H9 (cell line): ENCODE measurements at regions not wholly inside any gene's neighbourhood (a gene's known extent, or its start where the extent isn't known, plus 50 kb on each side); places are given as distances from the start of the nearest gene placed in this dataset.

Experiments
- DNase-seq: peaks from one replicate; pipeline ENCODE4 v3.0.0-alpha.2; 2017
- H2AFZ ChIP-seq: one replicate; pipeline ENCODE4 v1.6.1; 2013; ENCODE audit warnings: mild to moderate bottlenecking, low read length, control low read depth, moderate library complexity
- H2AK5ac ChIP-seq: 2 replicates; pipeline ENCODE4 v1.6.1; 2013; ENCODE audit warnings: low read length, control low read depth, mixed read lengths; ENCODE audit not compliant: insufficient read length
- H2BK120ac ChIP-seq: one replicate; pipeline ENCODE4 v1.6.1; 2013; ENCODE audit warnings: low read depth, mild to moderate bottlenecking, low read length, control low read depth, inconsistent platforms; ENCODE audit not compliant: poor library complexity, severe bottlenecking
- H2BK12ac ChIP-seq: 2 replicates; pipeline ENCODE4 v1.6.1; 2013; ENCODE audit warnings: low read length, control low read depth, mixed read lengths, low read depth; ENCODE audit not compliant: insufficient read length
- H2BK15ac ChIP-seq: 2 replicates; pipeline ENCODE4 v1.6.1; 2013; ENCODE audit warnings: low read depth, low read length, control low read depth
- H2BK20ac ChIP-seq: one replicate; pipeline ENCODE4 v1.6.1; 2013; ENCODE audit warnings: low read depth, mild to moderate bottlenecking, low read length, control low read depth, inconsistent platforms; ENCODE audit not compliant: poor library complexity, severe bottlenecking
- H2BK5ac ChIP-seq: 2 replicates; pipeline ENCODE4 v1.6.1; 2013; ENCODE audit warnings: low read length, control low read depth, mixed read lengths; ENCODE audit not compliant: insufficient read length
- H3K14ac ChIP-seq: 2 replicates; pipeline ENCODE4 v1.6.1; 2013; ENCODE audit warnings: low read length, control low read depth; ENCODE audit not compliant: insufficient read depth
- H3K18ac ChIP-seq: 2 replicates; pipeline ENCODE4 v1.6.1; 2013; ENCODE audit warnings: low read depth, mild to moderate bottlenecking, mixed read lengths, low read length, control low read depth; ENCODE audit not compliant: insufficient read length
- H3K23ac ChIP-seq: 2 replicates; pipeline ENCODE4 v1.6.1; 2013; ENCODE audit warnings: low read length, control low read depth, mixed read lengths, low read depth; ENCODE audit not compliant: insufficient read length
- H3K23me2 ChIP-seq: 2 replicates; pipeline ENCODE4 v1.6.1; 2013; ENCODE audit warnings: low read depth, mild to moderate bottlenecking, mixed read lengths, low read length, control low read depth; ENCODE audit not compliant: insufficient read length, poor library complexity, severe bottlenecking
- H3K27ac ChIP-seq: 2 replicates; pipeline ENCODE4 v1.5.1; 2013; ENCODE audit warnings: low read length, control low read depth, mixed read lengths, low read depth; ENCODE audit not compliant: insufficient read length
- H3K27me3 ChIP-seq: 2 replicates; pipeline ENCODE4 v1.6.1; 2013; ENCODE audit warnings: low read length, control low read depth, inconsistent platforms; ENCODE audit not compliant: insufficient read depth
- H3K4ac ChIP-seq: 2 replicates; pipeline ENCODE4 v1.6.1; 2013; ENCODE audit warnings: low read depth, mild to moderate bottlenecking, control low read depth, inconsistent platforms, low read length, moderate library complexity
- H3K4me1 ChIP-seq: 2 replicates; pipeline ENCODE4 v1.6.1; 2013; ENCODE audit warnings: low read length, control low read depth, inconsistent platforms; ENCODE audit not compliant: insufficient read depth
- H3K4me2 ChIP-seq: 2 replicates; pipeline ENCODE4 v1.6.1; 2013; ENCODE audit warnings: low read length, control low read depth, mixed read lengths; ENCODE audit not compliant: insufficient read length, insufficient read depth
- H3K56ac ChIP-seq: 2 replicates; pipeline ENCODE4 v1.6.1; 2013; ENCODE audit warnings: low read depth, mild to moderate bottlenecking, mixed read lengths, low read length, control low read depth; ENCODE audit not compliant: insufficient read length
- H3K79me1 ChIP-seq: 2 replicates; pipeline ENCODE4 v1.6.1; 2013; ENCODE audit warnings: low read depth, mild to moderate bottlenecking, moderate library complexity, low read length, control low read depth, inconsistent platforms; ENCODE audit not compliant: insufficient read depth, poor library complexity, severe bottlenecking
- H3K79me2 ChIP-seq: 2 replicates; pipeline ENCODE4 v1.6.1; 2013; ENCODE audit warnings: low read length, control low read depth, inconsistent platforms; ENCODE audit not compliant: insufficient read depth
- H3K9ac ChIP-seq: 2 replicates; pipeline ENCODE4 v1.6.1; 2013; ENCODE audit warnings: low read length, control low read depth, mixed read lengths; ENCODE audit not compliant: insufficient read length; ENCODE audit errors: extremely low read depth
- H3K9me3 ChIP-seq: one replicate; pipeline ENCODE4 v1.6.1; 2013; ENCODE audit warnings: low read depth, low read length, inconsistent platforms; ENCODE audit not compliant: control insufficient read depth
- H3T11ph ChIP-seq: one replicate; pipeline ENCODE4 v1.6.1; 2013; ENCODE audit warnings: mild to moderate bottlenecking, low read length, control low read depth, inconsistent platforms
- H4K20me1 ChIP-seq: one replicate; pipeline ENCODE4 v1.6.1; 2013; ENCODE audit not compliant: control insufficient read depth, insufficient read length, insufficient read depth
- H4K5ac ChIP-seq: 2 replicates; pipeline ENCODE4 v1.6.1; 2013; ENCODE audit warnings: low read depth, mild to moderate bottlenecking, mixed read lengths, low read length, control low read depth; ENCODE audit not compliant: insufficient read length
- H4K8ac ChIP-seq: replicated peaks from 2 replicates; pipeline ENCODE4 v1.6.1; 2013; ENCODE audit warnings: low read length, control low read depth, mixed read lengths, low read depth; ENCODE audit not compliant: insufficient read length
- H4K91ac ChIP-seq: 2 replicates; pipeline ENCODE4 v1.6.1; 2013; ENCODE audit warnings: low read depth, mild to moderate bottlenecking, moderate library complexity, mixed read lengths, low read length, control low read depth; ENCODE audit not compliant: insufficient read length
- H3K27ac Mint-ChIP-seq, 3 experiments: 2 replicates in 2 of 3; 3 replicates in 1 of 3; pipeline ENCODE4 v1.8.0; 2020 to 2021; ENCODE audit warnings: mixed read lengths in 3 of 3, mild to moderate bottlenecking in 1 of 3, moderate library complexity in 1 of 3
- H3K27me3 Mint-ChIP-seq: 2 replicates; pipeline ENCODE4 v1.8.0; 2021; ENCODE audit warnings: low read depth, mild to moderate bottlenecking, moderate library complexity, mixed read lengths
- H3K36me3 Mint-ChIP-seq, 3 experiments: 2 replicates in 2 of 3; 3 replicates in 1 of 3; pipeline ENCODE4 v1.8.0; 2020 to 2021; ENCODE audit warnings: low read depth in 3 of 3, mixed read lengths in 3 of 3; ENCODE audit not compliant: insufficient read depth in 1 of 3
- H3K4me1 Mint-ChIP-seq, 2 experiments: 2 replicates each; pipeline ENCODE4 v1.8.0; 2020; ENCODE audit warnings: mixed read lengths in 2 of 2
- H3K4me3 Mint-ChIP-seq, 2 experiments: 2 replicates in 1 of 2; 3 replicates in 1 of 2; pipeline ENCODE4 v1.8.0; 2020 to 2021; ENCODE audit warnings: mild to moderate bottlenecking in 2 of 2, mixed read lengths in 2 of 2, moderate library complexity in 1 of 2
- H3K9me3 Mint-ChIP-seq, 2 experiments: 2 replicates in 1 of 2; 3 replicates in 1 of 2; pipeline ENCODE4 v1.8.0; 2020; ENCODE audit warnings: mild to moderate bottlenecking in 2 of 2, mixed read lengths in 2 of 2, moderate library complexity in 1 of 2
- CTCF ChIP-seq: fragments of 200-600 bp; sonication (generic); conservative IDR thresholded peaks from 3 replicates; pipeline ENCODE4 v1.8.0; 2021; ENCODE audit warnings: antibody characterized with exemption, mild to moderate bottlenecking
- WGBS: extraction: QIAGEN DNeasy Blood & Tissue Kit; methylation state at CpG from one replicate; pipeline ENCODE4 v1.1.7; 2013; ENCODE audit warnings: missing lambda C conversion rate, low lambda C conversion rate, mixed read lengths; ENCODE audit not compliant: insufficient read length; ENCODE audit errors: extremely low coverage; 5-methylcytosine and 5-hydroxymethylcytosine counted together

- H2BK5ac ChIP-seq: no peak overlapping the region
- no peak overlapping the region for H2AK5ac ChIP-seq
- no peak overlapping the region for H4K8ac ChIP-seq
- no peak overlapping the region for H2AFZ ChIP-seq
- no peak overlapping the region for H3K9ac ChIP-seq
- no peak overlapping the region for H3K27ac ChIP-seq
- peaks cover 18 to 26% of the 10 kb centered on the region in 2 experiments for H3K4me1 Mint-ChIP-seq
- no peak overlapping the region for H2BK20ac ChIP-seq
- H3K27ac Mint-ChIP-seq: no peak overlapping the region
- H3K27me3 Mint-ChIP-seq: peaks cover 36% of the 10 kb centered on the region
- no peaks in the 10 kb centered on the region for H4K20me1 ChIP-seq
- no peak overlapping the region for H3K23ac ChIP-seq
- H3K79me1 ChIP-seq: no peaks in the 10 kb centered on the region
- no peak overlapping the region for H3T11ph ChIP-seq
- H3K4me2 ChIP-seq: no peak overlapping the region
- no peaks in the 10 kb centered on the region; the same call in 1 of the 2 replicates for H3K4me1 ChIP-seq
- no peak for DNase-seq
- WGBS: no CpG with 5 or more reads among the region's 5 CpGs
- no peak overlapping the region for H3K18ac ChIP-seq
- no peak overlapping the region for H4K5ac ChIP-seq
- H2BK120ac ChIP-seq: no peak overlapping the region
- H2BK15ac ChIP-seq: no peak overlapping the region
- H3K4ac ChIP-seq: no peak overlapping the region
- no peak for TF ChIP-seq CTCF
- H4K91ac ChIP-seq: no peak overlapping the region
- H3K14ac ChIP-seq: no peak overlapping the region
- H3K9me3 Mint-ChIP-seq: peaks cover 5 to 7% of the 10 kb centered on the region in 2 experiments; a peak in 4 of 5 replicates
- H3K9me3 ChIP-seq: no peaks in the 10 kb centered on the region
- no peak overlapping the region for H3K56ac ChIP-seq
- H3K27me3 ChIP-seq: no peaks in the 10 kb centered on the region
- no peak overlapping the region for H2BK12ac ChIP-seq
- H3K4me3 Mint-ChIP-seq: no peak overlapping the region
- H3K79me2 ChIP-seq: no peaks in the 10 kb centered on the region
- peaks cover 0 to 6% (median 0%) of the 10 kb centered on the region in 3 experiments; a peak in 1 of 7 replicates for H3K36me3 Mint-ChIP-seq
- H3K23me2 ChIP-seq: no peaks in the 10 kb centered on the region
Measured at GRCh38 chr3:3664935-3665334, 134.3 kb upstream of the LRRN1 start.
